GM18520 (cell line): ENCODE measurements at regions not wholly inside any gene's neighbourhood (a gene's known extent, or its start where the extent isn't known, plus 50 kb on each side); places are given as distances from the start of the nearest gene placed in this dataset.

Experiments
- ATAC-seq: cut with Tn5 transposase; IDR thresholded peaks from one replicate; pipeline ENCODE4 v1.9.1; 2021; ENCODE audit not compliant: unreplicated experiment

DNA sequence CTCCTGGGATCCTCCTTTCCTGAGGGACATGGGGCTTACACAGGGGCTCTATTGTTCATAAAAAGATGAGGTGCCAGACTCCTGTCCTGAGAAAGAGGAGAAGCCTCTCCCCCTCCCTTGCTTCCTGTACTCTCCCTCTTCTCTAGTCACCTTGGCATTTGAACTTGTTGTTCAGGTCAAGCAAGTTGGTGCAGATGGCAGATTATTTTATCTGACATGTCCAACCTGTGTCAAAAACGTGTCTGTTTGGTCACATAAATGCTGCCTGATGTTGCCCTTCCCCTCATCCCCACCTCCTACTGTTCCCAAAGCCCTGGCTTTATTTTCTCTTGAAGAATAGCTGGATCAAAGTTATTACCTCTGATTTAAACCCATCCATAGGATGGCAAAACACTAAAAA lies 154.8 kb downstream of the TMX1 start:
- ATAC-seq: no peak

DNA sequence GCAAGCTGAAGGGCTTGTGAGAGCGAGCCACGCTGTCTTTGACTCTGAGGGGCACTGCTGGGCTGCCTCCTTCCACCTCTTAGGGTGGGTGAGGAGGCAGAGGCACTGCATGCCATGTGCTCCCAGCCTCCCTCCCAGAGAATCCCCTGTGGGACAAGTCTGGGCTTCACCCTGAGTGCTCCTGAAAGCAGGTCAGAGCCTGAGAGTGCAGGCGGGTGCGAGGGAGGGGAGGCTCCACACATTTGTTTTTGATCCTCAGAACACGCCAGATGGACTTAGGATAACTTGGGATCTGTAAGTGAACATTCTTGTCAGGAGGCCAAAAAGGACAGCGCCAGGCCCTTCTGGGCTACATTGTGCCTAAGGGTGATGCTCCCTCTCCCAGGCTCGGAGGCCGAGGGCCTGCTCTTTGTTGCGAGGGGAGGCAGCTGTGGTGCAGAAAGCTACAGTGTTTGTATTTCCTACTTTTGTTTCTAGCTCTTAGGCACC lies 155.4 kb downstream of the TMX1 start:
- ATAC-seq: no peak

DNA sequence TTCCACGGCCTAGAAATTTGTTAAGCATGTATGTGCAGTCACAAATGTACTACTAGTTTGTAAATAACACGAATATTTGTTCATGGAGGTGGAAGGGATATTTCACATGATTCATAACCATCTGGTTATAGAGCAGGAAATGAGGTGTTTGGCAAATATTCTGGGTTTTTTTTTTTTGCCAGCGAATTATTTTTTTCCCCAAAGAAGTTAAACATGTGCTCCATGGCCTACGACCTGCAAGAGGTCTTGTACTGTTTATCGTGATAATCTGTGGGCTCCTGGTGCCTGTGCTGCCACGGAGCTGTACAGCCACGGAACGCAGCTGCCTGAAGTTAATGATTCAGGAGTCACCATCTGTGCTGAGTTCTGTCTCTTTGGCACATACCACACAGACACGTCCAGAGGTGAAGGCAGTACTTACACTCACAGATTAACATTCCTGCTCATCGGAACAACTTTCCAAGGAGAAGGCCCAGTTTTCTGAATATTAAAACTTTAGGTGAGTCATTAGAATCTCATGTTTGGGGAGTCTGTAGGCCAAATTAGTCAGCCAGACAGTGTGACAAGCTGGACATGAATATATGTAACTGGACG lies 156.3 kb downstream of the TMX1 start:
- ATAC-seq: no peak

DNA sequence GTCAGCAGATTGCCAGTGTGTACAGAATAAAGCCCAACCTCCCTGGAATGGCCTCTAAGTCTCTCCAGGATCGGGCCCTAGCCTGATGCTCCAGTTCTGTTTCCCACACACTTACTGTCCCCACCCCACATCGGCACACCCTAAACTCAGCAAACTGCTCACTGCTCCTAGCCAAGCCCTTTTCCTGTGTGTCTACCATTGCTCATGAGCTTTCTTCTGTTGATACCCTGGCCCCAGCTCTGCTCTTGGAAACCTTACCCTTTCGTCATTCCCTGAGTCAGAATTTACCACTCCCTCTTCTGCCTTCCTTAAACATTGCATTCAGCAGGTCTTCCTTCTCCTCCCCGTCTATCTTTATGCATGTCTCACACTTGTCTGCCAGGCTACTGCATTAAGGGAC lies 158.9 kb downstream of the TMX1 start:
- ATAC-seq: no peak

DNA sequence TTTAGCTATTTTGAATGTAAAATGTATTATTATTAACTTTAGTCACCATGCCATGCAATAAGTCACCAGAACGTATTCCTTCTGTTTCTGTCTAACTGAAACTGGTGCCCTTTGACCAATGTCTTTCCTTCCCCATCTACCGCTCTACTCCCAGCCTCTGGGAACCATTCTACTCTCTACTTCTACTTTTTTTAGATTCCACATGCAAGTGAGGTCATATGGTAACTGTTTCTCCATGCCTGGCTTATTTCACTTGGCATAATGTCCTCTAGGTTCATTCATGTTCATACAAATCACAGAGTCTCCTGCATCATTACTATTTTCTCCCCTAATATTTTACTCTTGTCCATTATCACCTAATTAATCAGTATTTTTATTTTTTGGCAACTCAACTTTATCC lies 160.1 kb downstream of the TMX1 start:
- no peak for ATAC-seq

DNA sequence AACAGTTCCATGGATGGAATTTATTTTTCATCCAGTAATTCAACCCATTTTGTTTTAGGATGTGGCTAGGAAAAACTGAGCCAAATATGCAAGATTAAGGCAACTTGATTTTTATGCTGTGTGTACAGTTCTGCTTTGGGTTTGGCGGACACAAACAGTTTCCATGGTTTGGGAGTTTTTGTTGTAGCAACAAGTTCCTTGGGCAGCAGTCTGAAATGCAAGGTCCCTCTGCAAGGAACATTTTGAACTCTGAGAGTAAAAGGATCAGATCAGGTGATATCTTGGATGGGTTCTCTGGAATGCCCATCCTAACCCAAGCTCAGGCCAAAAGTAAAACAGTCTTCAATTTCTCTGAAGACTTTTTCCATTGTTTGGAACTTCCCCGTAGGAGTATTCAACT lies 161.2 kb downstream of the TMX1 start:
- ATAC-seq: no peak

DNA sequence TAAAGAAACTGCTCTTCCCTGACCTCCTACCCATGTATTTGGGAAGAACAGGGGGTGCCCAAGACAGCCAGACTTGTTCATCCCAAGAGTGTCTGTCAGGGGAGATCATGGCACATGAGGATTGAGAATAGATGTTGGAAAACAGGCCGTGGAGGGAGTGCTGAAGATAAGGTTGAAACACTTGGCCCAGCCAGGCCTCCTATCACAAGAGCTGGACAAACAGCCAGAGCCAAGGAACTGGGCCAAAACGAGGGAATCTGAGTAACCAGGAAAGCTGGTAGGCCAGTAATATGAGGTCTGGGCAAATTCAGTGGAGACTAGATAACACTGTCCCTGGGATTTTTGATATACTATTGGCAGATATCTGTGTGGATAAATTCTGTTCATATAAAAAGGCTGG lies 161.7 kb downstream of the TMX1 start:
- no peak for ATAC-seq

DNA sequence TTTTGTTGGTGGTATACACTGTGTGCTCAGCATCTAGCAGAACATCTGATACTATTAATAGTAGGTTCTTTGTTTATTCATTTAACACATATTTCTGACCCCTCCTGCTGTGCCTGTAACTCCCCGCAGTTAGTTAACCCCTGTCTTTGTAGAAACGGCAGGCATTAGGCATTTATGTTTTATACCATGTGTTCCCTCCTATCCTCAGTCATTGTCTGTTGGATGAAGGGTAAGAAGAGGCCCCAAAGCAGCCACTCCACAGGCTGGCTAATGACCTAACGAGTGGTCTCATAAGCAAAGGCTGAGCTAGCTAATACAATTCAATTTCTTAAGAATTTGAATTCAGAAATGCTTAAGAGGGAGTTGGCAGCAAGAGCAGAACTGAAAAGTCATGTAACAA lies 170.8 kb downstream of the TMX1 start:
- no peak for ATAC-seq

DNA sequence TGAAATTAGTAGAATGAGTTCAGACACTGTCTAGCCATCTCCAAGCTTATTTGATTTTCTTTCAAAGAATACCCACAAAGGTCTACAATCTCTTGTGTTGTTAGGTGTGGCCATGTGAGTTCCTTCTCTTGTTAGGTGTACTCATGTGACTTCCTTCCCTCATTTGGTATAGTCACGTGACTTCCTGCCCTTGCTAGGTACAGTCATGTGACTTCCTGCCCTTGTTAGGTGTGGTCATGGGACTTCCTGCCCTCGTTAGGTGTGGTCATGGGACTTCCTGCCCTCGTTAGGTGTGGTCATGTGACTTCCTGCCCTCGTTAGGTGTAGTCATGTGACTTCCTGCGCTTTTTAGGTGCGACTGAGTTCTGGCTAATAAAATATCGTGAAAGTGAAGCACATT lies 179.6 kb downstream of the TMX1 start:
- ATAC-seq: no peak

DNA sequence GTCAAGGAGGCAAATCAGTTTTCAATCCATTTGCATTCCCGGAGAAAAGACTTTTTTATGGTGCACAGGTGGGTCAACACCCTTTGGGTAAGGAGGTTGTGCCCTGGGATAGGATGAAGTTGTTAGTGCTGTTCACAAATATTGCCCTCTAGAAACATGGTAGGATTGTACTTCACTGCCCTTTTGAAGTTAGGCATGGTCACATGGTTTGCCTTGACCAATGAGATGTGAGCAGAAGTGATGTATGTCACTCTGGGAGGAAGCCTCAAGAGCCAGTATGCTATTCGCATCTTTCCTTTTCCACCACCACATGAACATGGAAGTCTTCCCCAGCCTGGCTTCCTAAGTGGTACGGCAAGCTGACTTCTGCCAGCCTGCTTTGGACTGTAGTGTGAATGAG lies 182.7 kb downstream of the TMX1 start:
- no peak for ATAC-seq

DNA sequence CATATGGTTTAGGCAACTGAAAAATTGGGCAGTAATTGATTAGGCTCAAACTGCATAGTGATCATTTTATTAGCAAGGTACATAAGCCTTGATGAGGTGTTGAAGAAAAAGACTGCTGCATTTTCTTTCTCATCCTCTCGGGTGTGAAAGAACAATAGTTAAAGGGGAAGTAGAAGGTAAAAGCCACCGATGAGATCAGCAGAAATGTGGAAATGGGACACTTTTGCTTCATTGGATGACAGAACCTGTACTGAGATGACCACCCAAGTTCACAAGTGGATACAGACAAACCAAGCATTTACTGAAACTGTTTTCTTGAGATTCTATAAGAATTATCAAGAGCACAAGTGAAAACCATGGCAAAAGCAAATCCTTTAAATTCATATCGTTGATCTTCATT lies 184.0 kb downstream of the TMX1 start:
- no peak for ATAC-seq

DNA sequence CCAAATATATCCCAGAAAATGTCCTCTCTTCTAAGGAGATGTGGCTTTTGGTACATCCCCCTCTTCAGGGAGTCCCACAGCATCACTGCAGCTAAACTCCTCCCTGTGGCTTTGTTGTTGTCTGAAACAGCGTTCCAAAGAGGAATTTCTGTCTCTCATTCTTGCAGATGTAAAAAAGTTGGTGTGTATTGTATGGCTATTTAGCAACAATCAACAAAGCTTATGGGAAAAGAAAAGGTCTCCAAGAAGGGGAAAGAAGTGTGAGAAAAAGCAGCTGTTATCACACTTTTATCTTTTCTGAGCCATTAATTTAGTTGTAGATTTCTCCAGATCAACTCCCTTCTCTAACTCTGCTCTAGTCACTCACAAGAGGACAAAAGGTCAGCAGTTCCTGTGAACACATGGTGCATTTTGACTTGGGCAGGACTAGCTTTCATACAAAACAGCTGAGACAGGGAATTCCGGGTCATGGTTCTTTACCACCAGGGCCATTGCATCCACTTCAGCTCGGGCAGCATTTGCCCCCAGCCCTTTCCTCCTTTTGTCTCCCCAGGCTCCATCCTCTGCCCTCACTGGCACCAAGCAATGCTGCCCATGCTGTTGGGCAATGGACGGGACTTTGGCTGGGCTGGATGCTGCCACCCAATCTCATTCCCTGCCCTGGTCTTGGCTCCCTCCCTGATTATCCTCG lies 184.7 kb downstream of the TMX1 start:
- ATAC-seq: no peak

DNA sequence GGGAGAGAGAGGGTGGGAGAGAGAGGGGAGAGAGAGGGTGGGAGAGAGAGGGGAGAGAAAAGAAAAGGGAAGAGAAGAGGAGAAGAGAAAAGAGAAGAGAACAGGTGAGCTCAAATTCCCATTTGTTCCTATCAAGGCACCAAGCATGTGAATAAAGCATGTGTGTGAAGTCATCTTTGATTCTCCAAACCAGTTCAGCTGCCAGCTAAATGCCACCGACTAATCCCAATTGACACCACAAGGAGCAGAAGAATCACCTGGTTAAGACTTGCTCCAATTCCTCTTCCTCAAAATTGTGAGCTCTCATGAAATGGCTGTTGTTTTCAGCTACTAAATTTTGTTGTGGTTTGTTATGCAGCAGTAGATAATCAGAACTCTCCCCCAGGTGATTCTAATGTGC lies 188.9 kb downstream of the TMX1 start:
- no peak for ATAC-seq

DNA sequence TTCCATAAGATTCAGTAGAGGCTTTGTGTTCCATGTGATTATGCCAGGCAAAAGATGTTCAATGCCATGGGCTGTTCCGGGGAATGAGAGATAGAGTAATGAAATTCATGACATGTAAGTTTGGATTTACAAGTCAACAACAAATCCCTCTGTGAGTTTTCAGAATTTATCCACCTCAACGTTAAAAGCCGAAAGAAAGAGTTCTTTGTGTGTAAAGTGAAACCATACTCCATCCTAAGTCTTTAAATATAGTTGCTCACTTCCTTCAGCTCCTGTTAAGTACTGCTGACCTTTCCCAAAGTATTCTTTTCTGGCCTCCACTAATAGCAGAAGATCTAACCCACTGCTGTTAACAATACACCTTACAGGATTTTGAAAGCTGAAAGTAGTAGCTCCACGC lies 190.0 kb downstream of the TMX1 start:
- ATAC-seq: no peak

DNA sequence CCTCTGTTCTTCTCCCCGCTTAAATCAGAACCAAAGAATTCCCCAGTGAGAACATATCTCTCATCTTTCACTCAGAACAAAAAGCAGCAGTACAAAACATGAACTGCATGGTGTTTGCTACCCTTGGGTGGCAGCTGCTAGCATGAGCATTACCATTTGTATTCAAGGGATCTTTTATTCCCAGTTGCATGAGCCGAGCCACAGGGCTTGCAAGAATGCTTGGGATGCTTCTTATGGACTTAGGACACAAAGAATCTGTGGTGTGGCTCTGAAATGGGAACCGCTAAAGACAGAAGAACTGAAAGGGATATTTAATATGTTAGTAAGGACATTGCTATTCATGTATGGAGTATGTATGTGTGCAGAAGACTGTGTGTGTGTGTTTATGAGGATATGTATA lies 190.6 kb downstream of the TMX1 start:
- no peak for ATAC-seq

DNA sequence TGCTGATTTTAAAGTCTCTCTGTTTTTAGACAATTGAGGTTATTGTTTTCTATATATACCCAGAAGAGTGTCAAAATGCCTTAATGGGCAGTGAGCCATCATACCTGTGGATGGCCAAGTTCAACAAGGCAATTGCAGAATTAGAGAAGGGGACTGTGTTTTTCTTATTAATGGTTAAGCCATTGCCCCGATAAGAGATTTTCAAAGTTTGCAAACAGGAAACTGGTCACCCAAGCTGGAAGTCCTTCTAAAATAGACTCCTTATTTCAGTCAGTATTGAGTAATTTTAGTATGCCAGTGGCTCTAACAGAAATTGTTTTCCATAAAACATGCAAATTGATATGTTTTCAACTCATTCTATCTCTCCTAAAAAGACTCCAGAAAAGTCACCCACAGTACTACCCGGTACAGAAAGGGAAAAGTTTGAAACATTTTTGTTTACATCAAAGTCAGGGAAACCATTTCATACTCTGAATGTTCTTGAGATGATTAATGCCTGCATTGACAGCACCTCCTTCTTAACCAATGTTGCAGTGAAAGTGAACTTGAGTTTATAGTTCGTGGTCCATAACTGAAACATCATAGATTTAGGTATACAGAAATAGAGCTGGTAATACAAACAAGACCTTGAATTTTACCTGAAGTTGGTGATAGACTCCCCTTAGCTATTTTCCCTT lies 191.1 kb downstream of the TMX1 start:
- peak; percentile 53 for ATAC-seq

DNA sequence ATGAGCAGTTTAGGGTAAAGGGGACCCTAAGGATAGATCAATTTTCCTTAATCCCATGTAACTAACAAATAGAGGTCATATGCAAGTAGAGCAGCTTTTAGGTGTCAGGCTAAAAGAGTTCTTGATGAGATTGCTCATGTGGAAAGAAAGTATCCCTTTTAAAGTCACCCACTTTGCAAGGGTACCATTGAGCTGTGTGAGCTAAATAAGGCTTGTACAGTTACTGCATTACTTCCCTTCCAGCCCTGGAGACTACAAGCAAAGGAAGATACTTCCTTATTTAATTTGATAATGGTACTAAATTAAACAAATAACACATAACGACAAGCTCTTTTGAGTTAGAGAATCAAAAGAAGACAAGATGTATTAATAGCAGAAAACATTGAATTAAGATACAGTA lies 191.7 kb downstream of the TMX1 start:
- ATAC-seq: no peak

DNA sequence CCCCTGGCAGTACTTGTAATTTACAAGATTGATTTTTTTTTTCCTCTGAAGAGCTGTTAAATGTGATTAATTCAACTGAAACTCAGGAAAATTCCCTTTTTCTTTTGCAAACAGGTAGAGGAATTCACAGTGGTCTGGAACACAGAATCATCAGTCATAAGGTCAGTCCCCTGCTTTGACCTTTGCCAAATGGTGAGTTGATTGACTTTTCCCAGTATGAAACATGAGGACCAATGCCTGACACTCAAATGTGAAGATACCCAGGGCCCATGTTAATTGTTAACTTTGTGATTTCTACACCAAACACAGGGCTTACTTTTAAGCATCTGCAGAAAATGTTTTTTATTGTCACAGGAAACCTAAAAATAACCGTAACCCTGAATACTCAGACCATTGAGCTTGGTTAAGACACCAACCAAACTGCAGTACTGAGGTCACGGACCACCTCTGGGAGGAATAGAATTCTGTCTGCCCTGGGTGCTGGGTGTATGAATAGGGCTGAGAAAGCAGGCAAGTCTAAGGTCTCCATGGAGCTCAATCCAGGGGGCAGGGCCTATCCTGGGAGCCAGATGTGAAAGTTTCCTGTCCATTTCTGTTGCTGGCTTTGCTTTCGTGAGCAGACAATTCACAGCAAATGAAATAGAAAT lies 192.4 kb downstream of the TMX1 start:
- ATAC-seq: no peak

DNA sequence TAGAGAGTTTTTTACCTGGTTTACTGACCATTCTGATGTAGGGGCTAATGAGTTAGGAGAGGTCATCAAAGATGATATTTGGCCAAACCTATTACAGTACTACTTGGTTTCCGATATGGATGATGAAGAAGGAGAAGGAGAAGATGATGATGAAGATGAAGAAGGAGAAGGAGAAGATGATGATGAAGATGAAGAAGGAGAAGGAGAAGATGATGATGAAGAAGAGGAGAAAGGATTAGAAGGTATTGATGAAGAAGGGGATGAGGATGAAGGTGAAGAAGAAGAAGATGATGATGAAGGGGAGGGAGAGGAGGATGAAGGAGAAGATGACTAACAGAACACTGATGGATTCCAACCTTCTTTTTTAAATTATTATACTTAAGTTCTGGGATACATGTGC lies 196.6 kb downstream of the TMX1 start:
- ATAC-seq: no peak

DNA sequence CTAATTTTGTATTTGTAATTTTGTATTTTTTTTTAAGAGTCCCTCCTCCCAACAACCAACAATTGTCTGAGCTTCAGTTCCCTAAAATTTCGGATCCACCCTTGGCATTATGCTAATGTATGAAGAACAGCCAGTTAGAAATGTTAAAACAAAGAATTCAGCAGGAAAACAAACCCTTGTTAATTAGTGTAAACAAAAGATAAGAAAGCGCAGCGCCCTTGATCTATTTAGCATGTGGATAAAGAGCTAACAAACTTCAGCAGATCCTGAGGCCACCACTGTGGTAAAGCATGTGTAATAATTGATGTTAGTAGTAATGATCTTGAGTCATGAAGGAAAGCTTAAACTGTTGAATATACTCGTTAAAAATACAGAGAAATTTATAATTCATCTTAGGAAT lies 199.8 kb downstream of the TMX1 start:
- no peak for ATAC-seq

DNA sequence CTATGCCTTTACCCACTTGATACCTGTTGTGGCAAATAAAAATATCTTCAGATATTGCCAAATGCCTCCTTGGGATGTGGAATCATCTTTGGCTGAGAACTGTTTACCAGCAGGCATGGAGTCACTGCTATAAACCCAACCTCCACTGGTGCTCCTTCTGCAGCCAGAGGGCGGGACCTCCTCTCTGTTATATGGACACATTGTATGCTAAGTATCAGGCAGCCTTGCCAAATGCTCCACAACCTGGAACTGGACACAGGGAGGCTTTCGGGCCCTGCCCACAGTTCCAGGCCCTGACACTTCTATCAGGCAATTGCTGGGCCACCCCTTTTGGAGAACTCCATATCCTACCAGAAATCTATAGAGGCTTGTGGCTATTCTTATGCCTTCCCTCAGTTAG lies 201.0 kb downstream of the TMX1 start:
- ATAC-seq: no peak
